Neural crest cell (in vitro differentiated cells): ENCODE measurements at regions not wholly inside any gene's neighbourhood (a gene's known extent, or its start where the extent isn't known, plus 50 kb on each side); places are given as distances from the start of the nearest gene placed in this dataset.

Experiments
- DNase-seq: peaks from one replicate; pipeline ENCODE4 v3.0.0; 2021; ENCODE audit warnings: low read depth, mixed read lengths, low spot score
- H3K27ac Mint-ChIP-seq: one replicate; pipeline ENCODE4 v1.8.0; 2021; ENCODE audit warnings: mild to moderate bottlenecking, mixed read lengths; ENCODE audit not compliant: unreplicated experiment
- H3K27me3 Mint-ChIP-seq: 2 replicates; pipeline ENCODE4 v1.8.0; 2021; ENCODE audit warnings: low read depth, mild to moderate bottlenecking, mixed read lengths
- H3K36me3 Mint-ChIP-seq: 2 replicates; pipeline ENCODE4 v1.8.0; 2021; ENCODE audit warnings: low read depth, mild to moderate bottlenecking, mixed read lengths
- H3K4me1 Mint-ChIP-seq: 2 replicates; pipeline ENCODE4 v1.8.0; 2021; ENCODE audit warnings: mixed read lengths
- H3K4me3 Mint-ChIP-seq: one replicate; pipeline ENCODE4 v1.8.0; 2021; ENCODE audit warnings: mild to moderate bottlenecking, mixed read lengths
- H3K9me3 Mint-ChIP-seq: 2 replicates; pipeline ENCODE4 v1.8.0; 2021; ENCODE audit warnings: mixed read lengths
- TF ChIP-seq, protein P1 (sequence below): fragments of 200-600 bp; sonication (generic); conservative IDR thresholded peaks from 2 replicates; pipeline ENCODE4 v1.5.0; 2021; ENCODE audit warnings: antibody characterized with exemption, mild to moderate bottlenecking

DNA sequence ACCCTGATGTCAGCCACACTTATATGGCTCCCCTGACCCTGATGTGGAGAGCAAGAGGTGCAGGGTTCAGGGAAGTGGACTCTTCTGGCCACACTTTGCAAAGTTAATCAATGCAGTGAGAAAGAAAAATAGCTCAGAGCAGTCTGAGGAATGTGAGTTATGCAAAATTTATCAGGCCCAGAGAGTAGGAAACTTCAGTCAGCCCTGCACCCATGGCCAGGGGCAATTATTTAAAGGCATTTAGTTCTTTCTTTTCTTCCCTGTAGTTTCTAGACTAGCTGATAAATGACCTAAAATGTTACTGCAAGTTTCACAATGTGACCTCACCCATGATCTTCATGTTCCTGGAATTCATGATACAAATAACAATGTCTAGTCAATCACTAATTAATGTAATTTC lies 143.7 kb upstream of the GGTLC1 start:
- Mint-ChIP-seq H3K4me1 (no peaks in the 10 kb centered on the region), H3K27me3 (peaks cover 9% of the 10 kb centered on the region), H3K4me3 (no peak overlapping the region), H3K9me3 (peaks cover 2% of the 10 kb centered on the region), H3K36me3 (no peaks in the 10 kb centered on the region), H3K27ac (no peak overlapping the region)
- TF ChIP-seq, protein P1, sequence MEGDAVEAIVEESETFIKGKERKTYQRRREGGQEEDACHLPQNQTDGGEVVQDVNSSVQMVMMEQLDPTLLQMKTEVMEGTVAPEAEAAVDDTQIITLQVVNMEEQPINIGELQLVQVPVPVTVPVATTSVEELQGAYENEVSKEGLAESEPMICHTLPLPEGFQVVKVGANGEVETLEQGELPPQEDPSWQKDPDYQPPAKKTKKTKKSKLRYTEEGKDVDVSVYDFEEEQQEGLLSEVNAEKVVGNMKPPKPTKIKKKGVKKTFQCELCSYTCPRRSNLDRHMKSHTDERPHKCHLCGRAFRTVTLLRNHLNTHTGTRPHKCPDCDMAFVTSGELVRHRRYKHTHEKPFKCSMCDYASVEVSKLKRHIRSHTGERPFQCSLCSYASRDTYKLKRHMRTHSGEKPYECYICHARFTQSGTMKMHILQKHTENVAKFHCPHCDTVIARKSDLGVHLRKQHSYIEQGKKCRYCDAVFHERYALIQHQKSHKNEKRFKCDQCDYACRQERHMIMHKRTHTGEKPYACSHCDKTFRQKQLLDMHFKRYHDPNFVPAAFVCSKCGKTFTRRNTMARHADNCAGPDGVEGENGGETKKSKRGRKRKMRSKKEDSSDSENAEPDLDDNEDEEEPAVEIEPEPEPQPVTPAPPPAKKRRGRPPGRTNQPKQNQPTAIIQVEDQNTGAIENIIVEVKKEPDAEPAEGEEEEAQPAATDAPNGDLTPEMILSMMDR: no peak
- no peak for DNase-seq

DNA sequence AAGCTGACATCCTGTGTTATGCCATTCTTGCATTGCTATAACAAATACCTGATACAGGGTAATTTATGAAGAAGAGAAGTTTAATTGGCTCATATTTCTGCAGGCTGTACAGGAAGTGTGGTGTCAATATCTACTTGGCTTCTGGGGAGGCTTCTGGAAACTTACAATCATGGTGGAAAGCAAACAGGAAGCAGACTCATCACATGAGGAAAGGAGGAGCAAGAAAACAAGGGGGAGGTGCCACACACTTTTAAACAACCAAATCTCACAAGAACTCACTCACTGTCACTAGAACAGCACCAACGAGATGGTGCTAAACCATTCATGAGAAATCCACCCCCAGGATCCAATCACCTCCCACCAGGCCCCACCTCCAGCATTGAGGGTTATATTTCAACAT lies 143.1 kb upstream of the GGTLC1 start:
- no peaks in the 10 kb centered on the region for H3K4me1 Mint-ChIP-seq
- peaks cover 2% of the 10 kb centered on the region for H3K9me3 Mint-ChIP-seq
- peaks cover 9% of the 10 kb centered on the region for H3K27me3 Mint-ChIP-seq
- no peak overlapping the region for H3K4me3 Mint-ChIP-seq
- TF ChIP-seq, protein P1: no peak
- H3K36me3 Mint-ChIP-seq: no peaks in the 10 kb centered on the region
- no peak for DNase-seq
- no peak overlapping the region for H3K27ac Mint-ChIP-seq

DNA sequence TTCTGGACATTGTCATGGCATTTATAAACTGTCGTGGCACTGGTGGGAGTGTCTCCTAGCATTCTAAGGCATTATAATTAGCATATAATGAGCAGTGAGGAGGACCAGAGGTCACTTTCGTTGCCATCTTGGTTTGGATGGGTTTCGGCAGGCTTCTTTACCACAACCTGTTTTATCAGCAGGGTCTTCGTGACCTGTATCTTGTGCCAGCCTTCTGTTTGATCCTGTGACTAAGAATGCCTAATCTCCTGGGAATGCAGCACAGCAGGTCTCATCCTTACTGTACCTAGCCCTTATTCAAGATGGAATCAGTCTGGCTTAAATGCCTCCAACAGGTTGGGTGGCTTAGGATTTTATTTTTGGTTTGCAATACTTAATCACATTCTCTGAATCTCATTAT lies 142.7 kb upstream of the GGTLC1 start:
- Mint-ChIP-seq H3K4me1 (no peaks in the 10 kb centered on the region), H3K9me3 (peaks cover 2% of the 10 kb centered on the region), H3K36me3 (no peaks in the 10 kb centered on the region), H3K27ac (no peak overlapping the region), H3K27me3 (peaks cover 11% of the 10 kb centered on the region), H3K4me3 (no peak overlapping the region)
- no peak for DNase-seq
- TF ChIP-seq, protein P1: no peak

DNA sequence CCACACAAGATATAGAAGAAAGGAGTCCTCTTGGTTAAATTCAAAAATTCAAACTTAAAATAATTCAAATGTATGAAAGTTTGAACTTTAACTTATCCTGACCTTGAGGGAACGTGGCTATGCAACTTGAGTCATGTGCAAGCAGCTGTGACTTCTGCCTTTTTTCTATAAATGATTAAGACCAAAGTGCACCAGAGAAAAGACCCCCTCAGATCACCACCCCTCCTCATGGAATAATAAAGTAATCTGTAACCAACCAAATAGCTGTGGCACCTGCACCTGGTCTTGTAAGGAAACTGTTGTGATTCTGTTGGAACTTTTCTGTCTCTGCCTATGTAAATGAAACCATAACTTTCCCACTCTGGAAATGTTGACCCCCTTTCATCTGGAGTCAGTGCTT lies 141.1 kb upstream of the GGTLC1 start:
- TF ChIP-seq, protein P1: no peak
- H3K9me3 Mint-ChIP-seq: peaks cover 2% of the 10 kb centered on the region
- no peak for DNase-seq
- no peak overlapping the region for H3K27ac Mint-ChIP-seq
- H3K4me3 Mint-ChIP-seq: no peak overlapping the region
- H3K36me3 Mint-ChIP-seq: no peaks in the 10 kb centered on the region
- H3K27me3 Mint-ChIP-seq: peaks cover 11% of the 10 kb centered on the region
- H3K4me1 Mint-ChIP-seq: no peaks in the 10 kb centered on the region

DNA sequence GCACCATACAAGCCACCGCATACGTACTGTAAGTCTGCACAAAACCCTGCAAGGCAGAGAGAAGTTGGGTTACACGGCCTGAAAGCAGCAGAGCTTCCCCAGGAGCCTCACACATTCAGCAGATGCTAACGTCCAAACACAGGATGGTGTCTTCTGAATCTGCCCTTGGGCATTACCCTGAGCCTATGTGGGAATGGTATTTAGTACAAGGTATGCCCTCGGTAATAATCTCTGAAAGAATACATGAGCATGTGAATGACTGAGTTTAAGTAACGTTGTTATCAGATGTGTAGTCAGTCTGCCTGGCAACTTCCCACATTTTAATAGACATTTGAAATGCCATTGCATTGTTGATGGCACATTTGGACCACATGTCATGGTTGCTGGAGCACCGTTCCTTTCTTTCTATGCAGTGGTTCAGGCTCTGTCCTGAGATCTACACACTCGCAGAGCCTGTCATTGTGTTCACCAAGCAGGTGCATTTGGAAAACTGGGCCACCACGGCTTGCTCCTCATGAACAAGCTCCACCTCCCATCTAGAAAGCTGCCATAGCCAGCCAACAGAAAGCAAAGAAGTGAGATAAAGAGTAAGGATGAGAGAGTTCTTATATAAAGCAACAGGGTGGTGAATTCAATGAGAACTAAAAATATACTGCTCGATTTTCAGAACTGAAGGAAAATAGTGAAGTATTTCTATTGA lies 136.5 kb upstream of the GGTLC1 start:
- Mint-ChIP-seq H3K4me3 (no peak overlapping the region), H3K4me1 (no peaks in the 10 kb centered on the region), H3K27me3 (peaks cover 18% of the 10 kb centered on the region), H3K9me3 (no peaks in the 10 kb centered on the region), H3K36me3 (no peaks in the 10 kb centered on the region), H3K27ac (no peak overlapping the region)
- no peak for DNase-seq
- TF ChIP-seq, protein P1: no peak
